NCI-H748 treated with DMSO at 0.1 percent for 48 hours (cell line): ENCODE measurements at regions not wholly inside any gene's neighbourhood (a gene's known extent, or its start where the extent isn't known, plus 50 kb on each side); places are given as distances from the start of the nearest gene placed in this dataset.
"Not testable (repeated sequence)": the region's sequence is repeated elsewhere in the genome, so short reads cannot be mapped to it uniquely, and the experiment has no call there.

Source experiments
- DNase-seq: peaks from one replicate; lab custom pipeline; 2025; lab: John Stamatoyannopoulos, UW

- DNase-seq: no peak
Measured at GRCh38 chr11:87634331-87634730, 540.9 kb downstream of the RAB38 start.

DNA sequence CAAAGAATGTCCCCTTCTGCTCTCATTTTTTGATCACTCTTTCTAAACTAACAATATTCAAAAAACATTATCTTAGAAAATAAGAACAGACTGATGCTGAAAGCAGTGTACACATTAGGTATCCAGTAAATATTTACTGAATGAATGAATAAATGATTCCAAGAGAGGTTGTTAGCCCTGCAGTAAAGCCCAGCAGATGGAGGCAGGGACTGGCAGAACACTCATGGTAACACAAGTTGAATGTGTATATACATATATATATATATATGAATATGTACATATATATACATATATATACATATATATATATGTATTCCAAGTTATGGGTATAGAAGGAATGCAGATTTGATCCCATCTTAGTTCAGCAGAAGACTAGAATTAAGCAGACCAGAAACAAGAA lies 546.3 kb downstream of the RAB38 start:
- no peak for DNase-seq

DNA sequence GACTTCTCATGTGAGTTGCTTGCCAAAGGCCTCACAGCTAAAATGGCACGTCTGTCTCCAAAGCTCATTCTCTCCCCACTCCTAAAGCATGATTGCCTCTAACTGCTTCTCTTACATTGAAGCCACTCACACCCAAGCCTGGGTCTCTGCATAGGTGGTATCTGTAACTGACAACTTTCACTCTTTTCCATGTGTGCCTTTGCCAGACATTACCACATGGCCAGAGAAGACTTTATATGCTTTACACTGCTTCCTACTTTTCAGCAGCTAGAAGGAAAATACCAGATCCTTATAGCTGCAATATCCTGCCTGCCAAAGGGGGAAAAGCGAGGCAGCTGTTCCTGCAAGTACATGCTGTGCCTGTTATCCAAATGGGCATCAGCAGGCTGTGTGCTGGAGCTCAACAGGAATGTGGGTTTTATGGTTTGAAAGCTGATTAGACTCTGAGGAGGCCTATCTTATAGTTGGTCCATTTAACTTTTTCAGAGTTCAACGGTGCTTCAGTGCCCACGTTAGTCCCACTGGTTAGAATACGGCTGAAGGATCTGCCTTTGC lies 547.1 kb downstream of the RAB38 start:
- DNase-seq: no peak

DNA sequence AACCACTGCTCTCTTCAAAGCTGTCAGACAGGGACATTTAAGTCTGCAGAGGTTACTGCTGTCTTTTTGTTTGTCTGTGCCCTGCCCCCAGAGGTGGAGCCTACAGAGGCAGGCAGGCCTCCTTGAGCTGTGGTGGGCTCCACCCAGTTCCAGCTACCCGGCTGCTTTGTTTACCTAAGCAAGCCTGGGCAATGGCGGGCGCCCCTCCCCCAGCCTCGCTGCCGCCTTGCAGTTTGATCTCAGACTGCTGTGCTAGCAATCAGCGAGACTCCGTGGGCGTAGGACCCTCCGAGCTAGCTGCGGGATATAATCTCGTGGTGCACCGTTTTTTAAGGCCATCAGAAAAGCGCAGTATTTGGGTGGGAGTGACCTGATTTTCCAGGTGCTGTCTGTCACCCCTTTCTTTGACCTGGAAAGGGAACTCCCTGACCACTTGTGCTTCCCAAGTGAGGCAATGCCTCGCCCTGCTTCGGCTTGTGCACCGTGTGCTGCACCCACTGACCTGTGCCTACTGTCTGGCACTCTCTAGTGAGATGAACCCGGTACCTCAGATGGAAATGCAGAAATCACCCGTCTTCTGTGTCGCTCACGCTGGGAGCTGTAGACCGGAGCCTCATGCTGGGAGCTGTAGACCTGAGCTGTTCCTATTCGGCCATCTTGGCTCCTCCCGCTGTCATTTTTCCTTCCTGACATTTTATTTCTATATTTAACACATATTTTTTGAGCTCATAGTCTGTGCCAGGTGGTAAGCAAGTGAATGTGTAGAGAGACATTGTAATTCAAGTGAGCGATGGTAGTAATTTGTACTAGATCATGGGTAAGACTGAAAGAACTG lies 551.5 kb downstream of the RAB38 start:
- DNase-seq: not testable (repeated sequence)

GRCh38 chr11:87616511-87616910 lies 558.7 kb downstream of the RAB38 start:
- DNase-seq: no peak

- no peak for DNase-seq
Measured at GRCh38 chr11:87604350-87604749, 566.6 kb downstream of the TMEM135 start.

GRCh38 chr11:87603887-87604286 lies 566.2 kb downstream of the TMEM135 start:
- DNase-seq: no peak

- DNase-seq: no peak
Measured at GRCh38 chr11:87602776-87603175, 565.0 kb downstream of the TMEM135 start.

- no peak for DNase-seq
Measured at GRCh38 chr11:87600938-87601337, 563.2 kb downstream of the TMEM135 start.

DNA sequence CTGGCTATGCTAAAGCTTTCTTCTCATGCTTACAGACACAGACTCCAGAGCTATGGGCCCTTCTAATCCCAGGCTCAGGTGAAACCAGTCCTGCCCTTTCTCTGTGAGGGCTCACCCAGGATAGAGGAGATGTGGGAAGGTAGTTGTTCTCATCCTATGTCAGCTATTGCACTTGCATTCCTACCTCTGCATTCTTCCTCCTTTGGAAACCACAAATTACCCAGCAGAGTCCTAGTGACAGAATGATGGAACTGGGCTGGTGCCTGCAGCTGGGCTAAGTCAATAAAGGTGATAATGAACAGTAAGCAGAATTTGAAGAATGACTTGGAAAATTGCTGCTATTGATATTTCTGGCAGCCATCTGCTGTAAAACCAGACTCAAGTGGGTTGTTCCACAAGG lies 560.0 kb downstream of the TMEM135 start:
- DNase-seq: no peak

DNA sequence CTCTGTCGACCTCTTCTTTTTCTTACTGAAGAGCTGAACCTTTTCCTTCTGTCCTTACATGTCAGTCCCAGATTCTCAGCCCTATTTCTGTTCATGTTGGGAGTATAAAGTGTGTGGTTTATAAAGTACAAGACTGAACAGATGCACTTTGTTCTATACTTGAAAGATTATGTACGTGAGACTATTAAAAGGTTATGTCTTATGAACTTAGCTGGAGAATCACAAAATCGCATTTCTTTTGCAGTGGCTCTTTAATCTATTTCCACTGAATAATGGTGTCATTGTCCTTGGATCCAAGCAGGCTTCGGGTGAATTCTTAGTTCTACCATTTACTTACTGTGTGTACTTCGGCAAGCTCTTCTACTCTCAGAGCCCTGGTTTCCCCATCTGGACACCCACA lies 558.4 kb downstream of the TMEM135 start:
- DNase-seq: no peak

GRCh38 chr11:87589082-87589481 lies 551.3 kb downstream of the TMEM135 start:
- DNase-seq: no peak

GRCh38 chr11:87585613-87586012 lies 547.9 kb downstream of the TMEM135 start:
- DNase-seq: not testable (repeated sequence)

DNA sequence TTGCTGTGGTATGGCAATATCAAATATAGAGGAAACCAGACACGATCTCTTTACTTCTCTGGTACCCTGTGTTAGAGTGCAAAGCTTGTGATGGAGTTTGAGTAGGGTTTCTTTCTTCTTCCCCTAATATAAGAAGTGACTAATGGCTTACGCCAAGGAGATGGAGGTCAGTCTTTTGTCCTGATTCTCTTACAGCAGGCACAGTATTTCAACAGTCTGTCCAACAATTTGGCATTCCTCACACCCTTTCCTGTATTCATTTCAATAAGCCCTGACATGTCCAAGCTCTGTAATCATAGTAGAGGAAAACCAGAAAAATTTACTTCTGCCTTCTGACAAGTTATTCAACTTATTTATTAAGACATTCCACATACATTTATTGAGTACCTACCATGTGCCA lies 546.2 kb downstream of the TMEM135 start:
- DNase-seq: no peak

DNA sequence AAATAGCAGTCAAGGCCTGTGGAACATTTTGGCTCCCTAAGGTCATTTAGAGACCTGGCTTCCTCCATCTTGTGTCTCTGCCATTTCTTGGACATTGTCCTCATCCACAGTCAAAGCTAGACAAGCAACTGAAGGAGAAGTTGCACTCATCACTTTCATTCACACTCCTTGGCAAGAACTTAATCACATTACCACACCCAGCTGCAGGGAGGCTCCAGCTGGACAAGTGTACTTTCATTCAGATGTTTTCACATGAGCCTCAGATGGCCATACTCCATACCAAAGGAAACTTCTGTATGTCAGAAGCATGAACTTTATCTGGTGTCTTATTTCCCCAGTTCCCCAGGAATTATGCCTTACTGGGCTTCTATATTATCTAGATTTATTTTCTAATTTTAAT lies 537.4 kb downstream of the TMEM135 start:
- no peak for DNase-seq

GRCh38 chr11:87574193-87574592 lies 536.5 kb downstream of the TMEM135 start:
- DNase-seq: no peak

DNA sequence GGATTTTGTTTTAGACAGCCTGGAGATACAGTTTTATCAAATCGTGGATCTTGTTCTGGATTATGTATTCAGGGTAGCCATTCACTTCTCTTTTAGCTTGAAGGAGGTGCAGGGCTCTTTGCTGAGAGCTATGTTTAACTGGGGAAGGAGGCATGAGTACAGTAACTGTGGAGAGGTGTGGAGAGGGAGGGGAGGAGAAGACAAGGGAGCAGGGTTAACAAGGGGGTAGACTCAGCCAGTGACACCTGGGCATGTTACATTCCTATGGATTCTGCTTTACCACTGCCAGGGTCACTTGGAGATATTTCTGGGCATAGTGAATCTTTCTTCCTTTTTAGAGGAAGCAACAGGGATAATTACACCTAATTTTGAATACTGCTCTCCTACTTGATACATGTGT lies 536.0 kb downstream of the TMEM135 start:
- DNase-seq: no peak

- DNase-seq: no peak
Measured at GRCh38 chr11:87572881-87573280, 535.1 kb downstream of the TMEM135 start.

- DNase-seq: no peak
Measured at GRCh38 chr11:87560352-87560751, 522.6 kb downstream of the TMEM135 start.

DNA sequence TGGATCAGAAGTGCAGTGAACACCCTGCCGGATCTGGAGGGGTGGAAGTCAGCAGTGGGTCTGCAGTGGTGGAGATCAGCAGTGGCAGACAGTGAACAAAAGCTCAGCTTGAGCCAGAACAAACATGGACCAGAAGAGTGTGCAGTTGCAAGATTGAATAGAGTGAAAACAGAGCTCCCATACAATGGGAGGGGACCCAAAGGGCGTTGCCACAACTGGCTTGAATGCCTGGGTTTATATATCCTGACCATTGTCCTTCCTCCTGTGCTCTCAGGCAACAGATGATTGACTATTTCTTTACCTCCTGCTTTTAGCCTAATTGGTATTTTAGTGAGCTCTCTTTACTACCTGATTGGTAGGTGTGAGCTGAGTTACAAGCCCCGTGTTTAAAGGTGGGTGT lies 522.1 kb downstream of the TMEM135 start:
- DNase-seq: not testable (repeated sequence)

DNA sequence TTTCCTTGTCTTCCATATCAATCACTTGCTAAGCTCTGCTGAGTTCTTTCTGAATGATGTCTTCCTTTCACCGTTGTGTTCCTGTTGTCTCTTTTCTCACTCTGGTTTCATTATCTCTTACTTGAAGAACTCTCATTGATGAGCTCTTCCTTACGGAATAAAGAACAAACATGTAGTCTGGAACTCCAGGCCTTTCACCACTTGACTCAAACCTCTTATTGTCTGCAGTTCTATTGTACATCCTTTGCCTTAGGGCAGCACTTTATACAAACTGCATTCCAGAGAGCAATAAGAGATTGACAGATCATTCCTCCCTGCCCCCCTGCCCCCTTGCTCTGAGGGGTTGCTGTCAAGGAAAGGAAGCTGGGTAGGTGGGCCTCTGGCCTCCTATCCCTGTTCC lies 517.4 kb downstream of the TMEM135 start:
- no peak for DNase-seq

- DNase-seq: no peak
Measured at GRCh38 chr11:87548797-87549196, 511.1 kb downstream of the TMEM135 start.

DNA sequence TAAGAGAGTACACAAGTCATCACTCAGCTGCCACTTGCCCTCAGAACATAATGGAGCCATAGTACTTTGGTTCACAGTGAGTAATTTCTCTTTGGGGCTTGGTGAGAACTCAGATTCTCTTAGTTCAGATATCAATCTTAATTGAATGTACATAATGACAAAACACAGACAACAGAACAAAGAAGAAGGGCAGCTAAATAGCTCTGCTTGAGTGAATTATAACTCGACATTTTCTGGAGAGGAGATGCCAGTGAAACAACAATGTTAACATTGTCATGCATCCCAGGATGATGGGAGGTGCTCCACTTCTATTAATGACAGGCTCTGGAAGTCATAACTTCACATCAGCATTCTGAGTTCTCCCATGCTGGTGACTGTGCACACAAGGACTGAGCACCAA lies 508.1 kb downstream of the TMEM135 start:
- no peak for DNase-seq

- no peak for DNase-seq
Measured at GRCh38 chr11:87539596-87539995, 501.9 kb downstream of the TMEM135 start.
